DMS79 treated with DMSO at 0.1 percent for 48 hours (cell line): ENCODE measurements at regions not wholly inside any gene's neighbourhood (a gene's known extent, or its start where the extent isn't known, plus 50 kb on each side); places are given as distances from the start of the nearest gene placed in this dataset.
"Not testable (repeated sequence)": the region's sequence is repeated elsewhere in the genome, so short reads cannot be mapped to it uniquely, and the experiment has no call there.

Experiments
- DNase-seq: peaks from one replicate; lab custom pipeline; 2025; lab: John Stamatoyannopoulos, UW

GRCh38 chr14:70269582-70269981 is 80.8 kb upstream of the SLC8A3 start:
- DNase-seq, result no peak

- no peak for DNase-seq
These were observed 80.0 kb upstream of the SLC8A3 start for GRCh38 chr14:70268760-70269159.

- no peak for DNase-seq
These were observed 77.4 kb upstream of the SLC8A3 start for GRCh38 chr14:70266157-70266556.

DNA sequence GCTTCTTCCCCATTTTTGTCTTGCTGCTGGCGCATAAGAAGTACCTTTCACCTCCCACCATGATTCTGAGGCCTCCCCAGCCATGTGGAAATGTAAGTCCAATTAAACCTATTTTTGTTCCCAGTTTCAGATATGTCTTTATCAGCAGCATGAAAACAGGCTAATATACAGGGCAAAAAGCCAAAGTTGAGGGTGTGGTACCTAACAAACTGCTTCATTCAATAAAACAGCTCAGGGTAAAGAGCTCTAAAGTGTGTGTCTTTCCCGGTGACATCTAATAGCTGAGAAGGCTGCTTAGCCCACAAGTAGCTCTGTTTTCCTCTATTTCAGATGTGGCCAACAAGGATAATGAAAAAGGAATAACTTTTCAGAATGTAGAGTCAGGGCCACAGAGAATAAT is 76.7 kb upstream of the SLC8A3 start:
- DNase-seq, result no peak

GRCh38 chr14:70259420-70259819 is 70.7 kb upstream of the SLC8A3 start:
- no peak for DNase-seq

DNA sequence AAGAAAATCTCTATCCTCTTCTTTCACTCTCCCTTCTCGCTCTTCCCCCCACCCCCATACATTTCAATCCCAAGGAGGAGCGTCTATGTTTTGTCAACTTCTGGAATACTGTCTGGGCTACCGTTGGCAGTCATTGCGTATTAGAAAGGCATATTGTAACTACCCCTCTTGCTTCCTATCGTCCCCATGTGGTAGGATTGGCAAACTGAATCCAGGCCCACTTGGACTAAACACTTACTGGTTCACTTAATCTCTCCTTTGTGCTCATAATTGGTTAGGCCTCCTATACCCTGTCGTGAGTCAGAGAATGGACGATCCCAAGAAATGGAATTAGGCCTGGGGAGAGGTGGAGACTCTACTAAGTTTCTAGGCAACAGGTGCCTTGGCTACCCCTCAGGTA is 68.8 kb upstream of the SLC8A3 start:
- no peak for DNase-seq

DNA sequence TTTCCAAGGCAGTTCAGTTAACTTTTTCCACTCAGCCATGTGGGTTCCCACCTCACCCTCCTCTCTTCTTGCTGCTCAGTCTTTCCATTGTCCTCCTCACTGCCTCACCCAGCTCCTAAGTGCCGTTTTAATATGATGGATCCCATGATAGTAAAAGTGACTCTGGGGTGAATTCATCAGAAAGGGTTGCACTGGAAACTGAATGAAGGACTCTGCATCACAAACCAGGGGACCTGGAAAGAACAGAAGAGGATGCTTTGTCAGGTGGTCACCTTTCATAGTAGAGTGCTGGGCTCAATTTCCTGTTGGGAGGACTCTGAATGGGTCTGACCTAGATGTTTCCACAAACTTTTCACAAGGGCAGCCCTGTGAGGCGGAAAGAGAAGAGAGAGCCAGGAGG is 67.8 kb upstream of the SLC8A3 start:
- no peak for DNase-seq

DNA sequence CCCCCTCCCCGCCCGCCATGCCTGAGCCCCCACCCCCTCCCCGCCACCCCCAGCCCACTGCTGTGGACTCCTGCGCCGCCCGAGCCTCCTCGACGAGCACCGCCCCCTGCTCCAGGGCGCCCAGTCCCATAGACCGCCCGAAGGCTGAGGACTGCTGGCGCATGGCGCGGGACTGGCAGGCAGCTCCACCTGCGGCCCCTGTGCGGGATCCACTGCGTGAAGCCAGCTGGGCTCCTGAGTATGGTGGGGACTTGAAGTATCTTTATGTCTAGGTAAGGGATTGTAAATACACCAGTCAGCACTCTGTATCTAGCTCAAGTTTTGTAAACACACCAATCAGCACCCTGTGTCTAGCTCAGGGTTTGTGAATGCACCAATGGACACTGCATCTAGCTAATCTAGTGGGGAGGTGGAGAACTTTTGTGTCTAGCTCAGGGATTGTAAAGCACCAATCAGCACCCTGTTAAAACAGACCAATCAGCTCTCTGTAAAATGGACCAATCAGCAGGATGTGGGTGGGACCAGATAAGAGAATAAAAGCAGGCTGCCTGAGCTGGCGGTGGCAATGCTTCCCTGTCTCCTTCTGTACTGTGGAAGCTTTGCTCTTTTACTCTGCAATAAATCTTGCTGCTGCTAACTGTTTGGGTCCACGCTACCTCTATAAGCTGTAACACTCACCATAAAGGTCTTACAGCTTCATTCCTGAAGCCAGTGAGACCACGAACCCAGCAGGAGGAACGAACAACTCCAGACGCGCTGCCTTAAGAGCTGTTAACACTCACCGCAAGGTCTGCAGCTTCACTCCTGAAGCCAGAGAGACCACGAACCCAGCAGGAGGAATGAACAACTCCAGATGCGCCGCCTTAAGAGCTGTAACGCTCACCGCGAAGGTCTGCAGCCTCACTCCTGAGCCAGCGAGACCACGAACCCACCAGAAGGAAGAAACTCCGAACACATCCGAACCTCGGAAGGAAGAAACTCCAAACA is 66.6 kb upstream of the SLC8A3 start:
- DNase-seq, result peak; percentile 32

DNA sequence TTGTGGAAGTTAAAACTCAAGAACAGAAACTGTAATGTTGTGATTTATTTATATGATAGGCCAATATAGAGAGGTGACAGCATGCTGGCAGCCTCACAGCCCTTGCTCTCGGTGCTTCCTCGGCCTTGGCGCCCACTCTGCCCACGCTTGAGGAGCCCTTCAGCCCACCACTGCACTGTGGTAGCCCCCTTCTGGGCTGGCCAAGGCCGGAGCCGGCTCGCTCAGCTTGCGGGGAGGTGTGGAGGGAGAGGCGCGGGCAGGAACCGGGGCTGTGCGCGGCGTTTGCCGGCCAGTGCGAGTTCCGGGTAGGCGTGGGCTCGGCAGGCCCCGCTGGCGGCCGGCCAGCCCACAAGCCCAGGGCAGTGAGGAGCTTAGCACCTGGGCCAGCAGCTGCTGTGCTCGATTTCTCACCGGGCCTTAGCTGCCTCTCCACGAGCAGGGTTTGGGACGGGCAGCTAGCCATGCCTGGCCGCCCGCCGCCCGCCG is 65.8 kb upstream of the SLC8A3 start:
- peak; percentile 39 for DNase-seq

DNA sequence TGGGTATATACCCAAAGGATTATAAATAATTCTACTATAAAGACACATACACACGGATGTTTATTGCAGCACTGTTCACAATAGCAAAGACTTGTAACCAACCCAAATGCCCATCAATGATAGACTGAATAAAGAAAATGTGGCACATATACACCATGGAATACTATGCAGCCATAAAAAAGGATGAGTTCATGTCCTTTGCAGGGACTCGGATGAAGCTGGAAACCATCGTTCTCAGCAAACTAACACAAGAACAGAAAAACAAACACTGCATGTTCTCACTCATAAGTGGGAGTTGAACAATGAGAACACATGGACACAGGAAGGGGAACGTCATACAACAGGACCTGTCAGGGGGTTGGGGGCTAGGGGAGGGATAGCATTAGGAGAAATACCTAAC is 64.8 kb upstream of the SLC8A3 start:
- DNase-seq, result not testable (repeated sequence)

DNA sequence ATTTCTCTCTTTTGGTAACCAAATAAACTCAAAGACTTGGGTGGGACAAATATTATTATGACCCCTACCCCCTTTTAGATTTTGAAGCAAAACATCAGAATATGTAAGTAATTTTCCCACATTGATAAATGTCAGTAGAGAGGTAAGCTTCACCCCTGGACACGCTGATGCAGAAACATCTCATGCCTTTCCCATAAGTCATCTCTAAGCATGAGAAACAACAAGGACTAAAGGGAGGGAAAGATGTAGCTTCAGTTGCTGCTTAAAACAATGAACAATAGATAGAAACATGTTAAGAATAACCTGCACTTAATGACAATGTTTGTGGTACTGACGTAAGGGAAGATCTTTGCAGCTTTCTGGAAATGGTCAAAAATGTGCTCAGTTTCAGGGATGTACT is 56.3 kb upstream of the SLC8A3 start:
- DNase-seq, result no peak

DNA sequence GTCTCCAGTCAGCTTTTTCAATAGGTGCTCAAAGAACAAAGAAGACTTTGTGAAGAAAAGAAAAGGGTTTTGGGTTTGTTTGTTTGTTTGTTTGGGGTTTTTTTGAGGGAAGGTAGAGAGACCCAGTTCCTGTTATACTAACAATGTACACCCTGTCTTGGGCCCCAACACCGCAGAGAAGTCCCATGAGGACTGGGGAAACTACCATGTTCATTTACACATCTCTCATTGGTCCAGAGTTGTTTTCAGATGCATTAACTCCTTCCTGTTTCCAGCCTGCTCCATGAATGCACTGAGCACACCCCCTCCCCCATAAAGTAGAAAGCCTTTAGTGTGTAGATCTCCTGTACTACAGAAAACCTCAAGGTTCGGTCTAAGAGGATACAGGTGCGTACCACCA is 51.1 kb upstream of the SLC8A3 start:
- no peak for DNase-seq

- DNase-seq, result not testable (repeated sequence)
These were observed 49.9 kb upstream of the SLC8A3 start for GRCh38 chr14:70238635-70239034.
